ENCODE measurements at regions not wholly inside any gene's neighbourhood (a gene's known extent, or its start where the extent isn't known, plus 50 kb on each side); places are given as distances from the start of the nearest gene placed in this dataset.
"Not testable (repeated sequence)": the region's sequence is repeated elsewhere in the genome, so short reads cannot be mapped to it uniquely, and the experiment has no call there.

DNA sequence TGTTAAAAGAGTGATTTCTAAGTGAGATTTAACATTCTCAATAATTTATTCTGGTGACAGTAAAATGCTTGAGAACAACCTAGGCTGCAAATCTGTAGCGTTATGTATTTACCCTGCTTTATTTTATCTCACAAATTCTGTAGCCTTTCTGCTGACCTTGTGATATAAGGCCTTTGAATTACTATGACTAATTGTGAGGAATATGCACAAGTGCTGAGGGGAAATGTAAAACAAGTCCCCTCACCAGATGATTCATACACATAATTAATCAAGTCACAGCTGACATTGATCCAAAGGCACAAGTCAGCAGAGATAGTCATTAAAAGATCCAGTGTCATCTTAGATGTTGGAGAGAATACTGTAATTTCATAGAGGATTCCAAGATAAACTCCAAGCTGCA, 992.7 kb upstream of the USP15 start:
- no peak overlapping the region for H3K4me3 ChIP-seq
- H3K27me3 ChIP-seq, result no peaks in the 10 kb centered on the region
- DNase-seq (ENCODE audit: low read depth in 1 of 2, low spot score in 1 of 2), result no peak
- no peak overlapping the region for H3K27ac ChIP-seq
- no peaks in the 10 kb centered on the region for H3K4me1 ChIP-seq (ENCODE audit: low read depth)
- TF ChIP-seq, protein P1, sequence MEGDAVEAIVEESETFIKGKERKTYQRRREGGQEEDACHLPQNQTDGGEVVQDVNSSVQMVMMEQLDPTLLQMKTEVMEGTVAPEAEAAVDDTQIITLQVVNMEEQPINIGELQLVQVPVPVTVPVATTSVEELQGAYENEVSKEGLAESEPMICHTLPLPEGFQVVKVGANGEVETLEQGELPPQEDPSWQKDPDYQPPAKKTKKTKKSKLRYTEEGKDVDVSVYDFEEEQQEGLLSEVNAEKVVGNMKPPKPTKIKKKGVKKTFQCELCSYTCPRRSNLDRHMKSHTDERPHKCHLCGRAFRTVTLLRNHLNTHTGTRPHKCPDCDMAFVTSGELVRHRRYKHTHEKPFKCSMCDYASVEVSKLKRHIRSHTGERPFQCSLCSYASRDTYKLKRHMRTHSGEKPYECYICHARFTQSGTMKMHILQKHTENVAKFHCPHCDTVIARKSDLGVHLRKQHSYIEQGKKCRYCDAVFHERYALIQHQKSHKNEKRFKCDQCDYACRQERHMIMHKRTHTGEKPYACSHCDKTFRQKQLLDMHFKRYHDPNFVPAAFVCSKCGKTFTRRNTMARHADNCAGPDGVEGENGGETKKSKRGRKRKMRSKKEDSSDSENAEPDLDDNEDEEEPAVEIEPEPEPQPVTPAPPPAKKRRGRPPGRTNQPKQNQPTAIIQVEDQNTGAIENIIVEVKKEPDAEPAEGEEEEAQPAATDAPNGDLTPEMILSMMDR (IDR thresholded peaks at IDR 0.05; ENCODE audit: low read depth, low read length), result no peak
- no peaks in the 10 kb centered on the region for H3K9me3 ChIP-seq (ENCODE audit: low read depth)
- no peaks in the 10 kb centered on the region for H3K36me3 ChIP-seq

DNA sequence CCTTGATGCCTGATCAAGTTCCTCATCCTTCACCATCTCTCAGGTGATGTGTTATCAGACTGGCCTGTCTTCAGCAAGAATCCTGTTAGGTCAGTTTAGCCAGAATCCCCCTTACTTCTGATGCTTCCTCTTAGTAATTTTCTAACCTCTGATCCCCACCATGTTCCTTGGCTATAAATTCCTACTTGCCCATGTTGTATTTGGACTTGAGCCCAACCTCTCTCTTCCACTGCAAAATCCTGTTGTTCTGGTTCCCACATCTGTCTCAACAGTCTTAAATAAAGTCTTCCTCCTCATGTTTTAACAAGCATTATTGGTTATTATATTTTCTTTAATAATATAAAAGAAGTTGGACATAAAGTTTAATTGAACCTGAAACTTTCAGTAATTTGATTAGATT, 987.8 kb upstream of the USP15 start:
- no peak overlapping the region for H3K4me3 ChIP-seq
- H3K9me3 ChIP-seq (ENCODE audit: low read depth), result no peaks in the 10 kb centered on the region
- H3K27me3 ChIP-seq, result no peaks in the 10 kb centered on the region
- no peaks in the 10 kb centered on the region for H3K36me3 ChIP-seq
- DNase-seq (ENCODE audit: low read depth in 1 of 2, low spot score in 1 of 2), result no peak
- H3K27ac ChIP-seq, result no peak overlapping the region
- no peaks in the 10 kb centered on the region for H3K4me1 ChIP-seq (ENCODE audit: low read depth)
- TF ChIP-seq, protein P1 (IDR thresholded peaks at IDR 0.05; ENCODE audit: low read depth, low read length), result no peak

DNA sequence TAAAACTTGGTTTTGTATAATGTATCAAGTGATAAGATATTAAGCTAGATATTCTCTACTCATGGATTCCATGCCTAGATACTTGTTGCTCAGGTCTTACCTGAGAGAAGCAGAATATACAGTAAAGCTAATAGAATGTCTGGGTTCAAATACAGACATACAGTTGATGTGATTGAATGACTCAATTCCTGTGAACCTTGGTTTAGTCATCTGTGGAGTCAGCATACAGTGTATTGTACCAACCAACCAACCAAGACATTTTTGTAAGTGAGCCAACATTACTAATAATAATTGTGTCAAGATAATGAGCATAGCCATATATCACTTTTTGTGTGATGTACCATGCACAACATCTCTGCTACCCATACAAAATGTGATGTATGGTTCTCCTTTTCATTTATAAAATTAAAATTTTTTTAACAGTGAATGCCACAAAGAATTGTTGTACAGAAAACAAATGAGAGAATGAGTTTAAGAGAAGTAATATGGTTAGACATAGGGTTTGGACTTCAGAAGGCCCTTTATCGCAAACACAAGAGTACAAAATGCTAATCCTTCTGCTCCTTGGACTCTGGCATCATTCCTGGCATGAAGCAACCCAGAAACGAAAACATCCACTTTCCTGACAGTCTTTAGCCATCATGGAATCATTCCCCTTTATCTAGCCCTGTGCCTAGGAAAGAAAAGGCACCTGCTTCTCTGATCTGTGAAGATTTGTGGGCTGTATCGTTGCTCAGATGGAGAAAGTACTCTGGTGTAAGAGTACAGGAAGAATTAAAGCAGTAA, 977.2 kb upstream of the USP15 start:
- no peak overlapping the region for H3K4me3 ChIP-seq
- TF ChIP-seq, protein P1 (IDR thresholded peaks at IDR 0.05; ENCODE audit: low read depth, low read length), result no peak
- no peaks in the 10 kb centered on the region for H3K36me3 ChIP-seq
- no peaks in the 10 kb centered on the region for H3K27me3 ChIP-seq
- DNase-seq (ENCODE audit: low read depth in 1 of 2, low spot score in 1 of 2), result no peak
- H3K4me1 ChIP-seq (ENCODE audit: low read depth), result no peaks in the 10 kb centered on the region
- no peak overlapping the region for H3K27ac ChIP-seq
- H3K9me3 ChIP-seq (ENCODE audit: low read depth), result no peaks in the 10 kb centered on the region

DNA sequence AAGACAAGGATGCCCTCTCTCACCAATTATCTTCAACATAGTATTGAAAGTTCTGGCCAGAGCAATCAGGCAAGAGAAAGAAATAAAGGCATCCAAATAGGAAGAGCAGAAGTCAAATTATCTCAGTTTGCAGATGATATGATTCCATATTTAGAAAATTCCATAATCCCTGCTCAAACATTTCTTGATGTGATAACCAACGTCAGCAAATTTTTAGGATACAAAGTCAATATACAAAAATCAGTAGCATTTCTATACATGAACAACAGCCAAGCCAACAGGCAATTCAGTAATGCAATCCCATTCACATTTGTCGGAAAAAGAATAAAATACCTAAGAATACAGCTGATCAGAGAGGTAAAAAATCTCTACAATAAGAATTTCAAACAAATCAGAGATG, 969.7 kb upstream of the USP15 start:
- no peak for DNase-seq (ENCODE audit: low read depth in 1 of 2, low spot score in 1 of 2)
- H3K27ac ChIP-seq, result no peak overlapping the region
- H3K27me3 ChIP-seq, result no peaks in the 10 kb centered on the region
- no peaks in the 10 kb centered on the region for H3K9me3 ChIP-seq (ENCODE audit: low read depth)
- no peak overlapping the region for H3K4me3 ChIP-seq
- H3K4me1 ChIP-seq (ENCODE audit: low read depth), result no peaks in the 10 kb centered on the region
- TF ChIP-seq, protein P1 (IDR thresholded peaks at IDR 0.05; ENCODE audit: low read depth, low read length), result no peak
- no peaks in the 10 kb centered on the region for H3K36me3 ChIP-seq

DNA sequence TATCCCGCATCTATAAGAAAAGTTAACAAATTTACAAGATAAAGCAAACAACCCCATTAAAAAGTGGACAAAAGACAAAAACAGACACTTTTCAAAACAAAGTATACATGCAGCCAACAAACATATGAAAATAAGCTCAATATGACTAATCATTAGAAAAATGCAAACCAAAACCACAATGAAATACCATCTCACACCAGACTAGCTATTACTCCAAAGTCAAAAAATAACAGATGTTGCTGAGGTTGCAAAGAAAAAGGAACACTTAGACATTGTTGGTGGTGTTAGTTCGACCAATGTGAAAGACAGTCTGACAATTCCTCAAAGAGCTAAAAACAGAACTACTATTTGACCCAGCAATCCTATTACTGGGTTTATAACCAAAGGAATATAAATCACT, 968.6 kb upstream of the USP15 start:
- H3K9me3 ChIP-seq (ENCODE audit: low read depth), result no peaks in the 10 kb centered on the region
- TF ChIP-seq, protein P1 (IDR thresholded peaks at IDR 0.05; ENCODE audit: low read depth, low read length), result no peak
- no peak overlapping the region for H3K27ac ChIP-seq
- DNase-seq (ENCODE audit: low read depth in 1 of 2, low spot score in 1 of 2), result no peak
- no peaks in the 10 kb centered on the region for H3K36me3 ChIP-seq
- no peaks in the 10 kb centered on the region for H3K27me3 ChIP-seq
- H3K4me3 ChIP-seq, result no peak overlapping the region
- H3K4me1 ChIP-seq (ENCODE audit: low read depth), result no peaks in the 10 kb centered on the region

DNA sequence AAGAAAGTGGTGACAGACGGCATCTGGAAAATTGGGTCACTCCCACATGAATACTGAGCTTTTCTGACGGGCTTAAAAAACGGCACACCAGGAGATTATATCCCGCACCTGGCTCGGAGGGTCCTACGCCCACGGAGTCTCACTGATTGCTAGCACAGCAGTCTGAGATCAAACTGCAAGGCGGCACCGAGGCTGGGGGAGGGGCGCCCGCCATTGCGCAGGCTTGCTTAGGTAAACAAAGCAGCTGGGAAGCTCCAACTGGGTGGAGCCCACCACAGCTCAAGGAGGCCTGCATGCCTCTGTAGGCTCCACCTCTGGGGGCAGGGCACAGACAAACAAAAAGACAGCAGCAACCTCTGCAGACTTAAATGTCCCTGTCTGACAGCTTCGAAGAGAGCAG, 966.2 kb upstream of the USP15 start:
- not testable (repeated sequence) for H3K36me3 ChIP-seq; H3K9me3 ChIP-seq (ENCODE audit: low read depth); DNase-seq (ENCODE audit: low read depth in 1 of 2, low spot score in 1 of 2); H3K27ac ChIP-seq; H3K4me3 ChIP-seq; H3K4me1 ChIP-seq (ENCODE audit: low read depth); H3K27me3 ChIP-seq
